GM21723 (cell line): ENCODE measurements at regions not wholly inside any gene's neighbourhood (a gene's known extent, or its start where the extent isn't known, plus 50 kb on each side); places are given as distances from the start of the nearest gene placed in this dataset.

Source experiments
- ATAC-seq: cut with Tn5 transposase; IDR thresholded peaks from one replicate; pipeline ENCODE4 v1.9.1; 2021; ENCODE audit warnings: mild to moderate bottlenecking, moderate library complexity; ENCODE audit not compliant: unreplicated experiment

DNA sequence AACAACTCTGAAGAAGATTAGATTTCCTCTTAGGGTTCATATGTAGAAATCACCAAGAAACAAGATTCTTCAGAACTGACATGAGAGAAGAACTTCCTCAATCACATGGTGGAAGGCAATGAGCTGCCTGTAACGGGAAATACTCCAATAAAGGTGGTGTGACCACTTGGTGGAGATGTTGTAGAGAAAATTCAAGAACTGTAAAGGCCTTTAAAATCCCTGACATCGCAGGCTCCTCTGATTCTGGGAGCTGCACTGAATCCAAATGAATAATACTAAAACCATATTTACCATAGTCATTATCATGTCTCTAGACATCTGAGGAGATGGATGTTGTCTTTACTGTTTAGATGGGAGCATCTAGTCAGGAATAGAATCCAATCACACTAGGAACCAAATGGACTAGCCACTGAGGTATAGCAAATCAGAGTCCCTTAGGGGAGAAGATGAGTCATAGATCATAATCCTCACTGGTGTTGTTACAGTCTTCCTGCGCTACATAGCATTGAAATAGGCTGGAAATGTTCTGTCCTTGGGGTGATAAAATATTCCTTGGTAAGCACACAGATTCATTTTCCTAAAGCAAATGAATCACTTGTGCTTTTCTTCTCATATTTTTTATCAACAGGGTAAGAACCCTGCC lies 321.6 kb upstream of the TENM4 start:
- ATAC-seq: no peak

- ATAC-seq: no peak
Measured at GRCh38 chr11:79758325-79758724, 317.5 kb upstream of the TENM4 start.

DNA sequence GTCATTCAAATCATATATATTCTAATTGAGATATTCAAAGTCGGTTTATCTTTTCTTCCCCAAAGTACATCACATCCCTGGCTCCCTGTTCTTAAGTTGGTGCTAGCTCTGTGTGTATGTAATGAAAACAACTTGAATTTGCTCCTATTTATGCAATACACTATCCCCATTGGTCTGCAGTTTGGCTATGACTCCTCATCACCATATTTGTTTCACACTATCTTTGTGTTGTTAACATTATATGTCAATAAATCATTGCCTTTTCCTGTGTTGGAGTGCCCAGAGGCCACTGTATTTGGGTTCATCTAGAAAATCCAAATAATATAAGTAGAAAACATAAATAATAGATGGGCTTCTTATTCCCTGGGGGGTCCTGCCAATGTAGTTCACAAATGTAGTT lies 306.6 kb upstream of the TENM4 start:
- ATAC-seq: no peak

- ATAC-seq: no peak
Measured at GRCh38 chr11:79744941-79745340, 304.1 kb upstream of the TENM4 start.

- ATAC-seq: no peak
Measured at GRCh38 chr11:79742176-79742575, 301.3 kb upstream of the TENM4 start.

- ATAC-seq: no peak
Measured at GRCh38 chr11:79739591-79739990, 298.8 kb upstream of the TENM4 start.

GRCh38 chr11:79727221-79727620 lies 286.4 kb upstream of the TENM4 start:
- ATAC-seq: no peak

- ATAC-seq: no peak
Measured at GRCh38 chr11:79720115-79720514, 279.3 kb upstream of the TENM4 start.

GRCh38 chr11:79708319-79708932 lies 267.6 kb upstream of the TENM4 start:
- ATAC-seq: no peak

GRCh38 chr11:79705648-79706047 lies 264.8 kb upstream of the TENM4 start:
- ATAC-seq: no peak

- ATAC-seq: no peak
Measured at GRCh38 chr11:79702303-79702702, 261.5 kb upstream of the TENM4 start.

DNA sequence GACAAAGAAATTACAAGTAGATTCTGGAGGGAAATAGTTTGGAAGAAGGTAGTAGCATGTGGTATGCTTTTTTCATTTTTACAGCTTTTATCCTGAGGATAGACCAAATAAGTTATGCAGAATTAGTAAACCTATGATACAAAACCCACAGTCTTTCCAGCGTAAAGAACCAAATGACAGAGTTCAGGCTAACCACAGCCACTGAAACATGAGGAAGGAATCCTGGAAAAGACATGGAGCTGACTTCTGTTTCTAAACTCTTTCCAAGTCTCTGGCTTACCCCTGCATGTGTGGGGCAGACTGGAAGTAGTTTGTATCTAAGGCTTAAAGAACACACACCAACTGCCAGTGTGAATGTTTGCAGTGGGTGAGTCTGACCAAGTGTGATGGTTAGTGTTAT lies 258.4 kb upstream of the TENM4 start:
- ATAC-seq: no peak

DNA sequence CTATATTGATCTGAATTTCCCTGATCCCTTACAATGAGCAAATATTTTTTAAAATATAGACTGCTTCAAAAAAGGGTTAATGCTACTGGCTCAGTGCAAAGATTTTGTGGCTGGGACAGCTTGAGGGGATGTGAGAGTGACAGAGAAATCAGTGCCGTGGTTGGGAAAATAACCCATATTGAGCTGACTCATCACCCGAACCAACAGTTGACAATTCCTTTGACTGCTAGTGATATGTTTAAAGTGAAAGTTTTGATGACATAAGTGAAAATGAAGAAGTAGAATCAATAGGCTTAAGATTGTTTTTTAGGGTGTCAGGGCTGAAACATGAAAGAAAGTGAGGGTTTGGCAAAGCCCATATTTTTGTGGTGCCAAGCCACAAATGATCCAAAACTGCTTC lies 257.1 kb upstream of the TENM4 start:
- no peak for ATAC-seq

DNA sequence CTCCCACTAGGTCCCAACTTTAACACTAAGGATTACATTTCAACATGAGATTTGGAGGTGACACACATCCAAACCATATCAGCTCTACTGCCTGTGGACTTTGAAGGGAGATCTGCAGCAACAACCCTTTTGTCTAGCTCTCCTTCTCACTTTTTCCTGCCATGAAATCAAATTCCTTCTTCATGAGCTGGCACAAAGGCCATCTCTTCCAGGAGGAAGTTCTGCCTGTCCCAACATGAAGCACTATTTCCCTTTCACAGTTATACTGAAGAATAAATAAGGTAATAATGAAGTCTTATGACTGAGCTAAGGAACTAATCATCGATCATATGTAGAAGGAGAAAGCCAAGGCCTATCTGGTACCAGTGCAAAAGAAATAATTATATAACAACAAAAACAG lies 253.5 kb upstream of the TENM4 start:
- no peak for ATAC-seq

DNA sequence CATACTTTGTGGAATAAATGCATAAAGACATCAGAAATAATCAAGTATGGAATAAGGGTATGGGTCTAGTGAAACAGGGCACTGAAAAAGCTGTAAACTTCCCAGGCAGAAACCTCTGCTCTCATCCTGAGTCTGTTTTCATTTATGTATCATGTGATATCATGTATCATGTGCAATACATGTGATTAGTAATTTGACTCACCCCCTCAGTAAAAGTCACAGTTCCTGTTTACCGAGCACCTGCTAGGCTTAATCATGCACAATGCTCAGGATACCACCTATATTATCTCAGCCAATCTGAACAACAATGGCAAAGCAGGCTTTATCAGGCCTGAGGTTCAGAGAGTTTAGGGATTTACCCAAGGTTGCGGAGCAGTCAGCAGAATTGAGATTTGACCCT lies 250.6 kb upstream of the TENM4 start:
- ATAC-seq: no peak

DNA sequence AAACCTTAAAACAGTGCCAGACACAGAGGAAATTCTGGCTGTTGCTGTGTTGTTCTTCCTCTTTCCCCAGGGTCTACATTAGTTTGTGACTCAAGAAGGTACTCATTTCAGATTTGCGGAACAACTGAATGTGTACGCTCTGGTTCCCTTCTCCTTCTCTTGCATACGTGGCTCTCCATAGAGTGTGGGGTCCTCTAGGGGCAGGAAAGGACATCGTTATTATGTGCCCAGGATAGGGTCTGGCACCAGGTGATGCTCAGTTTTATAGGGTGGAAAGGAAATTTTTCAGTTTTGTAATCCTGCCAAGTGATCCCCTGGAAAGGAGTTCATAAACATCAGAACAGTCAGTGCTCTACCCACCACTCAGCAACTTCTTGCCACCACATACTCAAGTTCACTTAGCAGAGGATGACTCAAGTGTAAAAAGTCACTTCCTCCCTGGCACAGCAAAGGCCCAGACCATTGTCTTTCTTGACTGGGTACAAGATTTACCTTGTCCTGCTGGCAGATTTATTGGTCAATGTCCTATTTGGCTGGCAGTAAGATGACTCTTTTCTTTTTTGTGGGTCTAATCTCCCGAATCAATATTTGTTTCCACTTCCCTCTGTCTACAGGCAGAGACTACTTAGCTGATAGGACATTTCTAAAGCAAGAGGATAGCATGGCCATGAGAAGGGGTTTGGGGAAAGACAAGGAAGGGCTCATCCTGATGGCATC lies 246.0 kb upstream of the TENM4 start:
- ATAC-seq: no peak

DNA sequence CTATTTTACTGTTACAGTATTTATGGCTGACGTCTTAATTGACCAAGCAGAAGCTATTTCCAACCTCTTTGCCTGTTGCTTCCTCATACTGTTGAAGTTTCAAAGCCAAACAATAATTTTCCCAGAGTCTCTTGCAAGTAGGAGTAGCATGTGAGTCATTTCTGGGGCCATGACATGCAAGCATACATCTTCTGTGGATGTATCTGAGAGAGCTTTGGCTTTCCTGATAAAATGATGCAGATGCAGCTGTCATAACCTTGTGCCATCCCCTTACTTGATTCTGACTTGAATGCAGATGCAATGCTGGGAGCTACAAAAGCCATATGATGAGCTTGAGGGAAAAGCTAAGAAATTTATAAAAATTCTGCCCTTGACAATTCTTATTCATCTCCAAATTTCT lies 243.1 kb upstream of the TENM4 start:
- ATAC-seq: no peak

DNA sequence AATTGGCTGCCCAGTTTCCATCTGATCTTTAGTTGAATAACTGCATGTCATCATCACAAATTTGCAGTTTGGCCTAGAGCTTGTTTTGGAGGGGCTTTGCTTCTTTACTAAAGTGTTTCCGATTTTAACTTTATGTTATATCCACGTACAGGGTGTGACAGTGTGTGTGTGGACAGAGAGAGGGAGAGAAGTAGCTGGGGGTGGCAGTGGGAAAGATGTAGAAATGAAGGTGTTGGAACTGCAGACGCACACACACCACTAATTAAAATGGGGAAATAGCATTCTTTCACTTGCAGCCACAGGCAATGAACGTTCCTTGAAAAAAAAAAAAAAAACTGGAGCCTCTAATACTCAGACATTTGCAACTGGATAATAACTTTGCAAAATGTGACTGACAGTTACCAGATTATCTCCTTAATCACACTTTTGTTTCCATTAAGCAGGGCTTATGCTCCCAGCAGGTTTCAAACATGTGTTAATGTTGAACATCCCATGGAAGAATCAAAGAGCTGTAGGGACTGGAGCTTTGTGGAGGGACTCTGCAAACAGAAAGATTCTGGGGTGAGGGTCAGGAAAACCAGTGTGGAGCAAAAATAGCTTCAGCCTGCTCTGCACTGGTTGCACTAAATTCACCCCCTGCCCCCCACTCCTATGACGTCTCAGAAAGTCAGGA lies 238.1 kb upstream of the TENM4 start:
- ATAC-seq: no peak

DNA sequence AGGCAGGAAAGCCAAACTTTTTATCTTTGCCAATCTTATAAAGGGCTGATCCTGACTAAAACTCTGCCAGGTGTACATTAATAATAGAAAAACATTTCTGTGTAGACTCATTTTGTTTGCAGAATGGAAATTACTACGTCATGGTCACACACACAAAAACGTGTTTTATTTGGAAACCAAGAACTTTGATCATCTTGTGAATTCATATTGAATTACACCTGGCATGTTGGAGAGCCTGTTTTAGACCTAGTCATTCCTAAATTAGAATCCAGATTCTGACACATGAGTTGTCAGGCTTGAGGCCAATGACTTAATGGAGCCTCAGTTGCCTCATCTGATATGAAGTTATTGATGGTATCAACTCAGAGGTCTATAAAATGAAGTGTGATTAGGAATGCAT lies 235.6 kb upstream of the TENM4 start:
- no peak for ATAC-seq

GRCh38 chr11:79675081-79675480 lies 234.3 kb upstream of the TENM4 start:
- ATAC-seq: no peak

DNA sequence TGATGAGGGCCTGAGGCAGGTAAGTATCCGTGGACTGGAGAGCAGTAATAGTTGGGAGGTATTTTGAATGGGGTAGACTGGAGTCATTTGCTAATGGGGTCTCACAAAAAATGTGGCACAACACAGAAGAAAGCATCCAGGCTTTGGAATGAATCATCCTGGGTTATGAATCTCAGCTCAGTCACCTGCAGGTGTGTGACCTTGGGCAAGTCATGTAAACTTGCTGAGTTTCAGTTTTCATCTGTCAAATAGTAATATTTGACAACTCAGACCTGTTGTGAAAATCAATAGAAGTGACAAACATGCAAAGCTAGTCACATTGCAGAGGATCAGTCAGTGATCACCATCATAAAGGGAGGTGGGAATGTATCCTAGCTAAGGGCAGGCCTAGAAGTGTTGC lies 232.0 kb upstream of the TENM4 start:
- no peak for ATAC-seq

DNA sequence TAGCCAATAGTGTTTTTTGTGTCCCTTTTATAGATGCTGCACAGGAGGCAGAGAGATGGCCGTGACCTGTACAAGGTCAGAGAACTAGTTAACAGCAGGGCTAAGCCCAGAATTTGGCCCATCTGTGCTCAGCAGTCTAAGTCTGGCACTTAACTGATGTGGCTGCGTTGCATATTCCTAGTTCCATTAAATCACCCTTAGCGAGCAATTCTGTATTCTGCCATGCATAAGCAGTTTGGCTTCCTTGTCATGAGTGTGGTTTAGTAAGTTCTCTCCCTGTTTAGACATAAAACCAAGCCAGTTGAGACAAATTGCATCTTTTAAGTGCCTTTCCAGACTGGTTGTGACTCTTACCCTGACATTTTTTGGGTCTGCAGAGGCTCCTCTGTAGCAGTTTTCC lies 230.6 kb upstream of the TENM4 start:
- ATAC-seq: no peak
